ENCODE measurements at regions not wholly inside any gene's neighbourhood (a gene's known extent, or its start where the extent isn't known, plus 50 kb on each side); places are given as distances from the start of the nearest gene placed in this dataset.
"Not testable (repeated sequence)": the region's sequence is repeated elsewhere in the genome, so short reads cannot be mapped to it uniquely, and the experiment has no call there.

DNA sequence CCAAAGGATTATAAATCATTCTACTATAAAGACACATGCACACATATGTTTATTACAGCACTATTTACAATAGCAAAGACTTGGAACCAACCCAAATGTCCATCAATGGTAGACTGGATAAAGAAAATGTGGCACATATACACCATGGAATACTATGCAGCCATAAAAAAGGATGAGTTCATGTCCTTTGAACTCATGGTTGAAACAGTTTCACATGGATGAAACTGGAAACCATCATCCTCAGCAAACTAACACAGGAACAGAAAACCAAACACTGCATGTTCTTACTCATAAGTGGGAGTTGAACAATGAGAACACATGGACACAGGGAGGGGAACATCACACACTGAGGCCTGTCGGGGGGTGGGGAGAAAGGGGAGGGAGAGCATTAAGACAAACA, 116.2 kb upstream of the FOXB1 start:
- TF ChIP-seq, protein P1, sequence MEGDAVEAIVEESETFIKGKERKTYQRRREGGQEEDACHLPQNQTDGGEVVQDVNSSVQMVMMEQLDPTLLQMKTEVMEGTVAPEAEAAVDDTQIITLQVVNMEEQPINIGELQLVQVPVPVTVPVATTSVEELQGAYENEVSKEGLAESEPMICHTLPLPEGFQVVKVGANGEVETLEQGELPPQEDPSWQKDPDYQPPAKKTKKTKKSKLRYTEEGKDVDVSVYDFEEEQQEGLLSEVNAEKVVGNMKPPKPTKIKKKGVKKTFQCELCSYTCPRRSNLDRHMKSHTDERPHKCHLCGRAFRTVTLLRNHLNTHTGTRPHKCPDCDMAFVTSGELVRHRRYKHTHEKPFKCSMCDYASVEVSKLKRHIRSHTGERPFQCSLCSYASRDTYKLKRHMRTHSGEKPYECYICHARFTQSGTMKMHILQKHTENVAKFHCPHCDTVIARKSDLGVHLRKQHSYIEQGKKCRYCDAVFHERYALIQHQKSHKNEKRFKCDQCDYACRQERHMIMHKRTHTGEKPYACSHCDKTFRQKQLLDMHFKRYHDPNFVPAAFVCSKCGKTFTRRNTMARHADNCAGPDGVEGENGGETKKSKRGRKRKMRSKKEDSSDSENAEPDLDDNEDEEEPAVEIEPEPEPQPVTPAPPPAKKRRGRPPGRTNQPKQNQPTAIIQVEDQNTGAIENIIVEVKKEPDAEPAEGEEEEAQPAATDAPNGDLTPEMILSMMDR (IDR thresholded peaks at IDR 0.05) = not testable (repeated sequence)
- TF ChIP-seq SIN3A (IDR thresholded peaks at IDR 0.05; ENCODE audit: borderline replicate concordance, insufficient read depth, low read depth, low read length); TCF7L2 (IDR thresholded peaks at IDR 0.05; ENCODE audit: low read depth, low read length); POLR2AphosphoS5 (IDR thresholded peaks at IDR 0.05; ENCODE audit: low read depth, low read length): not testable (repeated sequence)

Data from Panc1 (cell line).